AG04449 (cell line): ENCODE measurements at regions not wholly inside any gene's neighbourhood (a gene's known extent, or its start where the extent isn't known, plus 50 kb on each side); places are given as distances from the start of the nearest gene placed in this dataset.

Experiments
- CTCF ChIA-PET: fragments of 350-600 bp; formaldehyde crosslinking; extraction: SDS; loops from one replicate; lab custom pipeline; 2021; ENCODE audit warnings: antibody characterized with exemption; lab: Yijun Ruan, JAX
- POLR2A ChIA-PET: fragments of 400-600, 350-600 bp; formaldehyde crosslinking; extraction: SDS; loops from one replicate; lab custom pipeline; 2020; ENCODE audit warnings: antibody characterized with exemption, inconsistent platforms; lab: Yijun Ruan, JAX
- DNase-seq: peaks from one replicate; pipeline ENCODE4 v3.0.0-alpha.2; 2010; ENCODE audit warnings: low read depth, low spot score
- H3K4me3 ChIP-seq: 2 replicates; pipeline ENCODE4 v1.5.1; 2011; ENCODE audit warnings: low read depth, mild to moderate bottlenecking, control low read depth, low read length
- TF ChIP-seq, protein P1 (sequence below): IDR thresholded peaks from one replicate; pipeline ENCODE4 v1.5.1; 2011; ENCODE audit warnings: mild to moderate bottlenecking, moderate library complexity, low read length, control low read depth, inconsistent platforms; ENCODE audit not compliant: insufficient read depth; ENCODE audit errors: missing control alignments

GRCh38 chr2:41379496-41380221 is 668.2 kb upstream of the PKDCC start:
- H3K4me3 ChIP-seq, result no peak overlapping the region
- TF ChIP-seq, protein P1, sequence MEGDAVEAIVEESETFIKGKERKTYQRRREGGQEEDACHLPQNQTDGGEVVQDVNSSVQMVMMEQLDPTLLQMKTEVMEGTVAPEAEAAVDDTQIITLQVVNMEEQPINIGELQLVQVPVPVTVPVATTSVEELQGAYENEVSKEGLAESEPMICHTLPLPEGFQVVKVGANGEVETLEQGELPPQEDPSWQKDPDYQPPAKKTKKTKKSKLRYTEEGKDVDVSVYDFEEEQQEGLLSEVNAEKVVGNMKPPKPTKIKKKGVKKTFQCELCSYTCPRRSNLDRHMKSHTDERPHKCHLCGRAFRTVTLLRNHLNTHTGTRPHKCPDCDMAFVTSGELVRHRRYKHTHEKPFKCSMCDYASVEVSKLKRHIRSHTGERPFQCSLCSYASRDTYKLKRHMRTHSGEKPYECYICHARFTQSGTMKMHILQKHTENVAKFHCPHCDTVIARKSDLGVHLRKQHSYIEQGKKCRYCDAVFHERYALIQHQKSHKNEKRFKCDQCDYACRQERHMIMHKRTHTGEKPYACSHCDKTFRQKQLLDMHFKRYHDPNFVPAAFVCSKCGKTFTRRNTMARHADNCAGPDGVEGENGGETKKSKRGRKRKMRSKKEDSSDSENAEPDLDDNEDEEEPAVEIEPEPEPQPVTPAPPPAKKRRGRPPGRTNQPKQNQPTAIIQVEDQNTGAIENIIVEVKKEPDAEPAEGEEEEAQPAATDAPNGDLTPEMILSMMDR, result no peak
- ChIA-PET POLR2A (no interaction called here), CTCF (no interaction called here)
- no peak for DNase-seq

- POLR2A ChIA-PET, result no interaction called here
- CTCF ChIA-PET, result no interaction called here
- H3K4me3 ChIP-seq, result no peak overlapping the region
- TF ChIP-seq, protein P1, result no peak
- DNase-seq, result no peak
Observed at GRCh38 chr2:41381701-41382100, 666.1 kb upstream of the PKDCC start.

DNA sequence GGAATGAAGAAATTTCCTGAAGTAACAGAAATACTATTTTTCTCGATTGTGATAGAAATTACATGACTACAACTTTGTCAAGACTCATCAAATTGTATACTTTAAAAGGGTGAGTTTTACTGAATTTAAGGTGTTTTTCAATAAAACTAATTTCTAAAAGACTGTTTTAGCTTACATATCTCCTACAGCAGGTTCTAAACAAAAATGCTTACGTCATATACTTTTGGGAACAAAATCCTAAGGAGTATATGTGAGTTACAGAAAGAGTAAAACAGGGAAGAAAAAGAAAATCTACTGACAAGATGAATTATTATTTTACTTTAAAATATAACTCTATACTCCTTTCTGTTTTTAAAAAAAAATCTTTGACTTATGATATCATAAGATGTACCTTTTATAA is 660.3 kb upstream of the PKDCC start:
- no peak overlapping the region for H3K4me3 ChIP-seq
- ChIA-PET POLR2A (no interaction called here), CTCF (no interaction called here)
- no peak for DNase-seq
- TF ChIP-seq, protein P1, result no peak

- H3K4me3 ChIP-seq, result no peak overlapping the region
- no peak for DNase-seq
- TF ChIP-seq, protein P1, result no peak
- ChIA-PET POLR2A (no interaction called here), CTCF (no interaction called here)
Observed at GRCh38 chr2:41393621-41394020, 654.2 kb upstream of the PKDCC start.

DNA sequence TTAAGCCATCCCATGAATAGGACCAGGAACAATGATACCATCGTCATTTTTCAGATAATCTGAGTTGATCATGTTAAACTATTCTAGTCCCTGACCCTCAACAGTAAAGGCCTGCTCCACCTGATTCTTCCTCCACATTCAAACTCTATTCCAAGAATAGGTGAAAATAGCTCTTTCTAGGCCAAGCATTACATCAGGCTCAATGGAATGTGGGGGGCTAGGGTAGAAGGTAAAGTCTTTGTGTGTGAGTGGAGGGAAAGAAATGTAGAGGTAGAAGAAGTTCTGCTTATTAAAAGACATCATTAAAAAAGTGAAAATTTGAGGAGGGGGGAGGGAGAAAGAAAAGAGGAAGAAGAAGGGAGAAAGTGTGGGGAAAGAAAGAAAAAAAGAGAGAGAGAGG is 653.3 kb upstream of the PKDCC start:
- POLR2A ChIA-PET, result no interaction called here
- DNase-seq, result no peak
- TF ChIP-seq, protein P1, result no peak
- CTCF ChIA-PET, result no interaction called here
- no peak overlapping the region for H3K4me3 ChIP-seq

GRCh38 chr2:41395692-41396091 is 652.1 kb upstream of the PKDCC start:
- TF ChIP-seq, protein P1, result no peak
- DNase-seq, result no peak
- ChIA-PET POLR2A (no interaction called here), CTCF (no interaction called here)
- no peak overlapping the region for H3K4me3 ChIP-seq
